ENCODE measurements at regions not wholly inside any gene's neighbourhood (a gene's known extent, or its start where the extent isn't known, plus 50 kb on each side); places are given as distances from the start of the nearest gene placed in this dataset.

- DNase-seq (ENCODE audit: low spot score): no peak
These were observed 444.2 kb downstream of the GRIA2 start for GRCh38 chr4:157664726-157665125.

- no peak for DNase-seq (ENCODE audit: low spot score)
These were observed 434.7 kb downstream of the GRIA2 start for GRCh38 chr4:157655096-157655809.

GRCh38 chr4:157643257-157643656 is 422.7 kb downstream of the GRIA2 start:
- DNase-seq (ENCODE audit: low spot score): no peak

DNA sequence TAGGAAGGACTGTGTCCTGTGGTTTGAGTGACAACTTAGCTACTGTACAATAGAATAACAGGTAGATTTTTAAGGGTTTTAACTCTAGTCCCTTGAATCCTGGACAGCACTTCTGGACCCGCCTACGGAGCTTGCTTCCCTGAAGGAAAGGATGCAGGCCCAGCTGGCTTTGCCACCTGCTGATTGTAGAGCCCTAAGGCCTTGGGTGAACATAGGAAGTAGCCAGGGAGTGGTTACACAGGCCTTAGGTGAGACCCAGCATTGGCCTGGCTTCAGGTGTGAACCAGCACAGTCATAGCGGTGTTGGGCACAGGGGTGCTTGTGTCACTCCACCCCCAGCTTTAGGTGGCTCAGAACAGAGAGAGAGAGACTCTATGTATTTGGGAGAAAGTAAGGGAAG is 413.5 kb downstream of the GRIA2 start:
- no peak for DNase-seq (ENCODE audit: low spot score)

DNA sequence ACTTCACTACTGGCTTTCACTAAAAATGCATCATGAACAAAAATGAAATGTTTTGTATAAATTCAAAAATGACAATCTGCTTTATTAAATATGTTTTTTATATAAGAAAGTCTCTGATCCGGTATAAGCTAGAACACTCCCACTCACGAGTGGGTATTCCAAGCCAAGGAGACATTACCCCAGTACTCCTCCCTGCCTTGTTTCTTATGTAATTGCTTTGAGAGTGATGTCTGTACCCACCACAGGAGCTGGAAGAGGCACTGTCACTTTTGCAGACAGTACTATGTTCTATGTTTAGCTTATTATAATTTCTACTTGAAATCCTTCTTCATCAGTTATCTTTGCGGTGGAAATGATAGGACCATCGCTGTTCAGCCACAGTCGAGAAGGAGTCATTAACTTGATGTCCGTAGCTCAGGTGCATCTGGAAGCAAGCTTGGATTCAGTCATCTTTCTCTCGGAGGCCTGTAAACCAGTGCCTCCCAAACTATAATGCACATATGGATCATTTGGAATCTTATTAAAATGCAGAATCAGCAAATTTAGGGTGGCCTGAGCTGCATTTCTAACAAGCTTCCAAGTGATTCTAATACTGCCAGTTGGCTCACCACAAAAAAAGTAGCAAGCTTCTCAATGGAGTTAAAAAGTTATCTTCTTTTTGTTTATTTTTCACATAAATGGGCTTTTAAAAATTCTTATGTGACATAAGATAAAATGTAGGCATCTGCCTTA is 396.4 kb downstream of the GRIA2 start:
- DNase-seq (ENCODE audit: low spot score): no peak

- no peak for DNase-seq (ENCODE audit: low spot score)
These were observed 387.5 kb downstream of the GRIA2 start for GRCh38 chr4:157607996-157608395.

DNA sequence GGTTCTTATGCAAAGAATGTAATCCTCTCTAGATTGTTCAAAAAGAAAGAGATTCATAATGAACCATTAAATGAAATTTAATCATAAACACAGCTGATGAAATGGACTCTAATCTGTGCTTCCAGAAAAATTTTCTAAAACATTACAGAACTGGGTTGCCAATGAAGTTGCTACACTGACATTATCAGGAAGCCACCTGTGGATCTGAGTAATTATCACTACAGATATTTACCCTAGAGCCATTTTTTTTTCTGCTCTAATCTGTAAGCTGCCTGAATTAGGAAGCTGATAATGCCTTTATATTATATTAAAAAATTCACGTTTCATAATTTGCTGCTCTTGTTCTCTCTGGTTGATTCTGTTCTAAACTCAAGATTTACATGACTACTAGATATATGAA is 380.1 kb downstream of the GRIA2 start:
- DNase-seq (ENCODE audit: low spot score): no peak

DNA sequence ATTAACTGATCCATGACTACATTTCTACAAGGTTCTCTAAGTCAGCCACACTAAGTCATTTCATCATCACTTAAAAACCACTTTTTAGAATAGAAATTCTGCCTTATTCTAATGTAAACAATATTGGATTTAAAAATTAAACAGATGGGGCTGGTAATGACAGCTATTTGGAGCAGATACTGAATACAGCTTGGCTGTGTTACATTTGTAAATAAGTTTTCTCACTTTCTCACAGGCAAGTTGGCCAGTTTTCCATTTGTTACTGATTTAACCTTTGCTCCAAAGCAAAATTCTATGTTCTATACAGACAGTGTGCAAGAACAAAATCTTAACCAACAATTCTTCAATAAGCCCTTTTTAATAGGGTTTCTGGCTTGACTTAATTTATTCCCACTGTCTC is 370.7 kb downstream of the GRIA2 start:
- no peak for DNase-seq (ENCODE audit: low spot score)

- no peak for DNase-seq (ENCODE audit: low spot score)
These were observed 370.2 kb downstream of the GRIA2 start for GRCh38 chr4:157590679-157591078.

GRCh38 chr4:157587681-157588423 is 367.3 kb downstream of the GRIA2 start:
- DNase-seq (ENCODE audit: low spot score): no peak

GRCh38 chr4:157582141-157582540 is 361.6 kb downstream of the GRIA2 start:
- DNase-seq (ENCODE audit: low spot score): no peak

GRCh38 chr4:157576671-157577217 is 356.2 kb downstream of the GRIA2 start:
- DNase-seq (ENCODE audit: low spot score): no peak

- no peak for DNase-seq (ENCODE audit: low spot score)
These were observed 354.8 kb downstream of the GRIA2 start for GRCh38 chr4:157575339-157575738.

DNA sequence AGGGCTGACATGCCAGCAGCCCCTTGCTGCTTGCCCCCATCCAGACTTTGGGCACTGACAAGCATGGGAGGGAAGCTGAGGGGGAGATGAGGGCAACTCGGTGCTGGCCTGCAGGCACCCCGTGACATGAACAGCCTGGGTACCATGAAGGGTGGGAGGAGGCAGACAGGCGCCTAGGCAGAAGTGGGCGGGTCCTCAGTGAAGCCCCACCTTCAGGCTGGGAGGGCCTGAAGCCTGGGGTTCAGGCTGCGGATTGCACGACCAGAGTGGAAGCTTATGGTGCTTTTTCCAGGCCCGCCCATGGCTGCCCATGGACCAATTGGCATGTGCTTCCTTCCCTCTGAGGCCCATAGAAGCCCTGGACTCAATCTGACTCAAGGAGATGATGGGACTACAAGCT is 354.1 kb downstream of the GRIA2 start:
- no peak for DNase-seq (ENCODE audit: low spot score)

GRCh38 chr4:157572951-157573350 is 352.4 kb downstream of the GRIA2 start:
- no peak for DNase-seq (ENCODE audit: low spot score)

DNA sequence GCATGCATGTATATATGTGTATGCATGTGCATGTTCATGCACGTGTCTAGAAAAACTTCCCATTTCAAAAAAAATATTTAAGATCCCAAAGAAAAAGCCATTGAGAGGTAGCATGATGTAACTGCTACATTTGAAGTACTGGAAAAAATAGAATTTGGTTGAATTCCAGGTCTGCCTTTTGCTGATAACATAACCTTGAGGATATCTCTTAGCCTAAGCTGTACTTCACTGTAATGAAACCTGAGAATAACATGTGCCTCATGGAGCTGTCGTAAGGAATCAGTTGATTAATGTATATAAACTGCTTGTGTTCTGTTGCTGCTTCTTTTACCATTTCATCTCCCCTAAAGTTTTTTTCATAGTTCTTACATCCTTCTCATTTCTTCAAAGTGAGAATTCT is 351.8 kb downstream of the GRIA2 start:
- DNase-seq (ENCODE audit: low spot score): no peak

- DNase-seq (ENCODE audit: low spot score): no peak
These were observed 344.2 kb downstream of the GRIA2 start for GRCh38 chr4:157564771-157565170.

DNA sequence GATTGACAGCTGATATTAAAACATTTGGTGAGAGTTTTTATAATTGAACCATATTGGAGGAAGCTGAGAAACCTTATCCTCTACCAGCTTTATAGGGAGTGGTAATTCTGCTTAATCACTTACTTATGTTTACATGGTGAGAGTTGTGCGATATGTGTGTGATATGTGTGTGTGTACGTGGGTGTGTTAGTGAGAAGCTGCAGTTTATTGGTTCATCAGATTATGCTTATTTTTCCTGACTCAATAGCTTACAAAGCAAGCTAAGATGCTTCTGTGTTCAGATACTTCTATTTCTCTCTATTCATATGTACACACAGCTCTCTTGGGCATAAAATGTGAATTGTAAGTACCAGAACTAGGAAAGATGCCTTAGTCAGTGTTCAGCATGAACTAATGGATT is 343.7 kb downstream of the GRIA2 start:
- DNase-seq (ENCODE audit: low spot score): no peak

DNA sequence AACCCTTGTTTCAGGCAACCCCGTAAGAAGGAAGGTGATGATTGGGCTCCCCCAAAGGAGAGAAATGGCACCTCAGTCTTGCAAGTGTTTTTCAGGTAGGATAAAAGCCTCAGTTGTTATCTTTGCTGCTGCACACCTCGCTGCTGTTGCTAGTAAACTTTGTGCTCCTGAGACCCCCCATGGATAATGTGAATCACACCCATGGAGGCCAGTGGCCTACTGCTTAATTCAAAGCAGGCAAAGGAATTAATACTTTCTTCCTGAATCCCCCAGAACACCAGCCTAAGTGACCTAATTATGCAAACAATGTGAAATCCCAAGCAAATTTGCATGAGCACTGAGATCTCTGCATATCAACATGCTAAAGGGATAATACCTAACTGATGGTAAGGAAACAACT is 337.5 kb downstream of the GRIA2 start:
- DNase-seq (ENCODE audit: low spot score): no peak

- no peak for DNase-seq (ENCODE audit: low spot score)
These were observed 329.5 kb downstream of the GRIA2 start for GRCh38 chr4:157550028-157550427.

DNA sequence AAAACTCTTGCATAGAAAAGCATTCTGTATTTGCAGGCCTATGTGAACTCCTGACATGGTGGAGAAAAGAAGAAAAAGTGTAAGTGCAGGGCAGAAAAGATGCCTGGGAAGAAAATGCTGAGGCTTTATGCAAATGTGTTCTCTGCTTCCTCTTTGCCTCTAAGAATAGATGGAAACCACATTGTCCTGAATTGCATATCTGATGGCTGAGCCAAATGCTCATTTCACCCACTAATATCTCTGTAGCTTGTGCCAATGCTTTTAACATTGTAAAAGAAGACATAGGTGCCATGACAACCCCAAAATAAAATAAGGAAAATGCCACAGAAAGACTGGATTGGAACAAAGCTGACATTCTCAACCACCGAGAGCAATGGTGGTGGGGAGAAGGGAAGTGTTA is 307.4 kb downstream of the GRIA2 start:
- no peak for DNase-seq (ENCODE audit: low spot score)

DNA sequence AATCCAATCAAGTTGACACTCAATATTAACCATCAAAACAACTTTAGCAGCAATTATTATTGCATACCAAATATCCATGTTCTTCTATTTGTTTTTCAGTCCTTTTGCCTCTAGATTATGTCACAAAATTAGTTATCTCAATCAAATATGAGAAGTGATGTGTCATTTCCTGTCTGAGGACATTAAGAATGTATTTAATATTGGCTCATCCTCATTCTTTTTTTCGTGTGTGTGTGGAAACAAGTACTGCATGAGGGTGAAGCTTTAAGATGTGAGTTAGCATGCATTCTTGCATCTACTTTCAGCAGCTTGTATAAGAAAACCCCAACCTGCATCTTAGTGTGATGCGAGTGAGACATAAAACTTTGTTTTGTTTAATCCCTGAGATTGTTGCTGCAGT is 301.4 kb downstream of the GRIA2 start:
- no peak for DNase-seq (ENCODE audit: low spot score)

GRCh38 chr4:157514711-157515110 is 294.2 kb downstream of the GRIA2 start:
- DNase-seq (ENCODE audit: low spot score): no peak
